Retina (tissue), 1 donor: ENCODE measurements at regions not wholly inside any gene's neighbourhood (a gene's known extent, or its start where the extent isn't known, plus 50 kb on each side); places are given as distances from the start of the nearest gene placed in this dataset.

Source experiments
- DNase-seq: peaks from one replicate; pipeline ENCODE4 v3.0.0-alpha.2; 2016

DNA sequence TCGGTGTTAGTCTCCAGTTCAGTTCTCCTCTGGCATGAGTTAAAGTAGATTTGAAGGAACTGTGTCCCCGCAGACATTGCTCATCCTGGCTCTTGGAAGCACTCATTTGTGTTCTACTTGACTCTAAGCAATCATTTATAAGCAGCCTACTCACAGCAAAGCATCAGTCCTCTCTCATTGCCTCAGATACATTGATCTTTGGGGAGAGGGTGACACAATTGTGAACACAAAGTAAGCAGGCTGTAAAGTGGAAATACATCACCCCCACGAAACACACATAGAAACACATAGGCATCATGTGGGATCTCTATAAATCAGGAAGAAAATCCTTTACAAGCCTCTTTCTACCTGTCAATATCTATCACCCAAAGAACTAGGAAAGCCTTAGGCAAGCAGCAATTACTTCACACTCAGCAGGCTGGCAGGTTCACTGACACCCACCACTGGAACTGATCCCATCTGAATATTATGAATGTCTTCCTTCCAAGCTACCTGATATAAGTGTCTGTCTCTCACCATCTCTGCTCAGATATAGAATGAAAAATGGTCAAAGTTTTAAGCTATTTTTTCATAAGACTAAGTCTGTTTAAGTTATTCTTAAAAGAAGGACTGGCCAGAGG, 675.8 kb downstream of the HACE1 start:
- peak; percentile 8 for DNase-seq

DNA sequence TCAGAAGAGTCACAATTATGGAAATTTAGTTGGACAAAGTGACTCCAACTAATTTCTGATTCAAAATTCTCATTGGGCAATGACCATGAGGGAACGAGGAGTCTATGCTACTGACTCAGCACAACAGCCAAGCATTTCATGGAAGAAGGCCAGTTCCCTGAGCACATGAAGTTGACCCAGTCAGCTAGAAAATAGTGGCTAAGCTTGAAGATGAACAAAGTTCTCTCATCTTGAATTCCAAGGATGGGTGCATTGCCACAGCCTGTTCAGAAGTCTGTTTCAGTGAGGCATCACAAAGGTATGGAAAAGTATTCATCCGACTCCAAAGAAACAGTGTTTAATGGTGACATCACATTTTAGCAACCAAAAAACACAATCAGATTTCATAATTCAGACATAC, 676.9 kb downstream of the HACE1 start:
- no peak for DNase-seq

DNA sequence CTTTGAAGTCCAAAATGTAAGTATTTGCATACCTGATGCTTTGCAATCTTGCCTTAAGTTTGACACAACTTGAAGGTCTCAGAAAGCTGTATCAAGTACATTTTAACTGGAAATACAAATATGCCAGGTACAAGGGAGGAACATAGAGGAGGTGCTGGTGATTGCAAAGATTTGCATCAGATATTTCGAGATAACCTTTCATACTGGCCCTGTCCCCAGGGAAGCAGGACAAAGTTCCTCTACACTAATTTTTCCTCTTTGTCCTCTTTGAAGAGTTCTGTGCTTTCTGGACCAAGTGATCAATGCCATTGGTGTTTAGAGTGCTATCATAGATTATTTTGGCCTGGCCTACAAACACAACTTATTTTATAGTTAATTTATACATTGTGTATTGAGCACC, 686.1 kb downstream of the HACE1 start:
- no peak for DNase-seq

DNA sequence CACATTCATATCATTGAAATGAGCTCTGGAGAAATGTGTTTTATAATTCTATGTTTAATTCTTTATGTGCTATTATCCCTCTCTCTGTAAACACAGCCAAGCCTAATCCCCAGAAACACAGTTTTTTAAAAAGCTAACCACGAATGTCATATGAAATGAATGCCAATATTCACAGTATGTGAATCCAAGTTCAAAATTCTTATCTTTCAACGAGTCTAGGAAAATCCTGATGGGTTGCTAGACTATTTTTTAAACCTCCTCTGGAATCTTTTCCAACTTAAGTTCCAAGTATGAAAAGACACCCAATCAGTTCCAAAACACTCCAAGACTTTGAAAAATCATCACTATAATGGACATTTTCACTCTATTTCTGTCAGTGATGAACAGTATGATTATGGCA, 689.3 kb downstream of the HACE1 start:
- DNase-seq = no peak

DNA sequence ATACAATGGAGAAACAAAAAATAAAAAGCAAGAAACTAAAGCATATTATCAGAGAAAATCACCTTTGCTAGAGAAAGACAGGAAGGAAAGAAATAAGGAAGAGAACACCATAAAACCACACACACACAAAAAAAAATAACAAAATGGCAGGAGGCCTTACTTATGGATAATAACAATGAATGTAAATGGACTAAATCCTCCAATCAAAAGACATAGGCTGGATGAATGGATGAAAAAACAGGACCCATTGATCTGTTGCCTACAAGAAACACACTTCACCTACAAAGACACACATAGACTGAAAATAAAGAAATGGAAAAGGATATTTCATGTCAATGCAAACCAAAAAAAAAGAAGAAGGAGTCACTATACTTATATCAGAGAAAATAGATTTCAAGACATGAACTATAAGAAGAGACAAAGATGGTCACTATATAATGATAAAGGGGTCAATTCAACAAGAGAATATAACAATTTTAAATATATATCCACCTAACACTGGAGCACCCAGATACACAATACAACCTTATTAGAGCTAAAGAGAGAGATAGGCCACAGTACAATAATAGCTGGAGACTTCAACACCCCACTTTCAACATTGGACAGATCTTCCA, 693.6 kb downstream of the HACE1 start:
- DNase-seq = no peak

DNA sequence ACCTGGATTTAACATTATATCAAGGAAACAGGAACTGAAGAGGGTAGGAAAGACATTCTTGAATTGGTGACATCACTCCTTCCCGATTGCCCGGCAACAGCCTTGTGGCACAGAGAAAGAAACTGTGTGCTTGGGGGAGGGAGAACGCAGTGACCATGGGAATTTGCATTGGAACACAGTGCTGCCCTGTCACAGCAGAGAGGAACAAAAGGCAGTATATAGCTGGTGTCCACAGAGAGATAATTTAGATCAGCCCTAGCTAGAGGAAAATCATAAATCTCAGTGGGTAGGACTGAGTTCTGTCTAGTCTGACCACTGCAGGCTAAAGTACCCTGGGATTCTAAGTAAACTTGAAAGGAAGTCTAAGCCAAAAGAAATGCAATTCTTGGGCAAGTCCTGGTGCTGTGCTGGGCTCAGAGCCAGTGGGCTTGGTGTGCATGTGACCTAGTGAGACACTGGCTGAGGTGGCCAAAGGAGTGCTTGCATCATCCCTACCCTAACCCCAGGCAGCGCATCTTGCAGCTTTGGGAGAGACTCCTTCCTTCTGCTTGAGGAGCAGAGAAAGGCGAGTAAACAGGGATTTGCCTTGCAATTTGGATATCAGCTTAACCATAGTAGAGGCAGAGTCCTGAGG, 697.6 kb downstream of the HACE1 start:
- DNase-seq = no peak

DNA sequence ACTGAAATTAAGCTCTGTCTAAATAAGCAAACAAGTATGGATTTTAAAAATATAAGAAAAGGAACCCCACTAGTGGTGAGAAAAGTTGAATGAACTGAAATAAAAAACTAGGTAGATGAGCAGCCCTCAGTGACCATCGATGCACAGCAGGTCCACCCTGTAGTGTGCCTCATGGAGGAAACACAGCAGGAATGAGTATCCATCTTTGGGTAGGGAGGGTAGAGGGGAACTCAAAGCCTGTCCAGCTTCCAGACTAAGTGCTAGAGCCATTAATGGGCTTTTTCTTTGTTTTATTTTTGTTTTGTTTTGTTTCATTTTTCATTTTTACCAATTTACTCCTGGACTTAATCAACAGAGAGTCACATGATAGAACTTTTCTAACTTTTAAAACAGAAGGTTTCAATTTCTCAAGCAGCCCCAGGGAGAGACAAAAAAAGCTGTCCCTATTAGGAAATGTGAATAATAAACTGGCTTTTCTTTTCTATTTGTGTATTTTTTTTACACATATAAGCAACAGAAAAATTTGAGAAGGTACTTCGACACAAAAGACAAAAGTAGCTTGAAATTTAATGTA, 700.6 kb downstream of the HACE1 start:
- no peak for DNase-seq

DNA sequence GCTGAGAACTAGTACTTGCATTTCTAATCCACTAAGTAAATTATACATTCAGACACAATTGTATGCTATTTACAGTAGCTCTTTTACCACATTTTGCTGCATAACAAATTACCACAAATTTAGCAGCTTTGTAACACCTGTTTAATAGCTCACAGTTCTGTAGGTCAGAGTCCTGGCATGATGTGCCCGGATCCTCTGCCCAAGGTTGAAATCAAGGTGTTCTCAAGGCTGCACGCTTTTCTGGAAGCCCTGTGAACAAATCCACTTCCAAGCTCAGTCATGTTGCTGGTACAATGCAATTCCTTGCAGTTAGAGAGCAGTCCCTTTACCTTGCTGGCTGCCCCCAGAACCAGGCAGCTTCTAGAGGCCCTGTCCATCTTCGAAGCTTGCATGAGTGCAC, 716.0 kb downstream of the HACE1 start:
- no peak for DNase-seq

DNA sequence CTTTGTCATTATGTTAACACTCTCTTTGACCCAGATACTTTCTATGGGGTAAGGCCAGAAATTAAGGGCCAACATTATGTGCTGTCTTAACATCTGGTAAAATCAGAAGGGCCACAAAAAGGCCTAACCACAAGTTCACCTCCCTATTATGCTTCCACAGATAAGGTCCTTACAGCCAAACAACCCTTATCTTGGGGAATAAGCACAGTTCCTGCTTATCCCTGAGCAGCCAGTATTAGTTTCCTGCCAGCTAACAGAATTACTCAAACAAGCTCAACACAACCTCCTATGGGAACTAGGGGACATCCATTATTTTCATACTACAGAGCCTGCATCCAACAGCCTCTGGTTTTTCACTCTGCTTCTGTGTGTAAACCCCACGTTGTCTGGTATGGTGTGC, 724.8 kb downstream of the HACE1 start:
- DNase-seq = no peak

DNA sequence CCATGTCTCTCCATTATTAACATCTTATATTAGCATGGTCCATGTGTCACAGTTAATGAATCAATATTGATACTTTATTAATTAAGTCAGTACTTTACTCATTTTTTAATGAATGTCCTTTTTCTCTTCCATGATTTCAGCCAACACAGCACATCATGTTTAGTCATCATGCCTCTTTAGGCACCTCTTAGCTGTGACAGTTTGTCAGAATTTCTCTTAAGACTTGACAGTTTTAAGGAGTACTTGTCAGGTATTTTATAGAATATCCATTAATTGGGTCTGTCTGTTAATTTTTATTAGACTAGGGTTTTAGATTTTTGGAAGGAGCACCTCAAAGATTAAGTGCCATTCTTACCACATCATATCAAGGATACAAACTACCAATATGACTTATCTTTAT, 729.4 kb downstream of the HACE1 start:
- DNase-seq = no peak

DNA sequence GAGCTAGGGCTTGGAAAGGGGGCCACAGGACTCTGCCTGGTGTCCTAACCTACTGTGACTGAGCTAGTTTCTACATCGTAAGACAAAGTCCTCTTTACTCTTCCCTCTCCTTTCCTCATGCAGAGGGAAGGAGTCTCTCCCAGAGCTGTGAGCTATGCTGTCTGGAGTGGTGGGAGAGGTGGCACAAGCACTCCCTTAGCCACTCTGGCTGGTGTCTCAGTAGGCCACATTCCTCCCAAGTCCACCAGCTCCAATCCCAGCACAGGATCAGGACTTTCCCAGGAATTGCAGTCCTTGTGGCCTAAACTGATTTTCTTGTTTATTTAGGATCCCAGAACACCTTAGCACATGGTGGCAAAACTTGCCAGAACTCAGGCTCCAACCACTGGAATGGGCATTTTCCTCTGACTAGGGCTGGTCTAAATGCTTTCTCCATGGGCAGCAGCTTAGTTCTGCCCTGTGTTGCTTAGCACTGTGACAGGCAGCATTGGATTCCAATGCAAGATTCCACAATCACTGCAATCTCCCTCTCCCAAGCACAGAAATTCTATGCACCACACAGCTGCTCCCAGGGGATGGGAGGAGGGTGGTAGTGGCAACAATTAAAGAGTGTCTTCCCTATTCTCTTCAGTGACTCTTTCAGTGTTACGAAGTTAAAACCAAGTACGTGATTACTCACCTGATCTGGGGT, 733.3 kb downstream of the HACE1 start:
- no peak for DNase-seq

DNA sequence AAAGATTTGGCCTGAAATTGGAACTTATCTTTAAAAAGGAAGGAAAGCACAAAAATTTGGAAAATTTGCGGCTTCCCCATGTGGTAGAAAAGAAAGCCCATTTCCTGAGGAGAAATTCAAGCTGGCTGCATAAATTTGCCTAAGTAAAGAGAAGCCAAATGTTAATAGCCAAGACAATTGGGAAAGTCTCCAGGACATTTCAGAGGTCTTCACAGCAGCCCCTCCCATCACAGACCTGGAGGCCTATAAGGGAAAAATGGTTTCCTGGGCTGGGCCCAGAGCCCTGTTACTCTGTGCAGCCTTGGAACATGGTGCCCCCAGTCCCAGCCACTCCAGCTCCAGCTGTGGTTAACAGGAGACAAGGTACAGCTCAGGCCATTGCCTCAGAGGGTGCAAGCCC, 736.5 kb downstream of the HACE1 start:
- DNase-seq = no peak

DNA sequence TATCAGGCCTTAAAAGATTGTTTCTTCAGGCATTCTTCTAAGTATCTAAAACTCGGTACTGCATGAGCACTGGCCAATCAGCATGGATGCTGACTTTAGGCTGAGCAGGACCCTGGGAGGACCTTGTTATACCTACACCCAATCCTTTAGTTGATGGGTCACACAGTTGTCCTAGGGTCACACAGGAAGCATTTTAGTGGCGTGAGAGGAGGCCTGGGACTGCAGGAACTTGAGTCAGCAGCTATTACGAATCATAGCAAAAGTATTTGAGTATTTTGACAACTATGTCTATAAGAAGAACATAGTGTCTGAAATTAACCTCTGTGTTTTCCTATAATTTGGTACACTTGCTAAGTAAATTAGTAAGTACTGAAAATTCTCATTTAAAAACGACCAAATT, 741.4 kb downstream of the HACE1 start:
- no peak for DNase-seq

DNA sequence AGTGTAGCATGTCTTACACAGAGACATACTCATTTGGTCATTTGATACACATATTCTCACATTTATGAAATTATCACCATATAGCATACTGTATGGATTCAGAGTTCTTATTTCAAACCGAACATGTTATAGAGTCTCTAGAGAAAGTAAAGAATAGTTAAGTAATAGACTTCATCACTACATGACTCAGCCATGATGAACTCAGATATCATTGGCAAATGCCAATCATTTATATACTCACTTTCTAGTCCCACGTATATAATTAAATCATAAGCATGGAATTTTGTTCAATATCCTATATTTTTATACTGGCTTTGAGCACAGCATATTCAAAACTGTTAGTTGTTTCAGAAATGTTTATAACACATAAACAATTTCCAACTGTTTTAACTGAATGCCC, 749.9 kb downstream of the HACE1 start:
- no peak for DNase-seq

DNA sequence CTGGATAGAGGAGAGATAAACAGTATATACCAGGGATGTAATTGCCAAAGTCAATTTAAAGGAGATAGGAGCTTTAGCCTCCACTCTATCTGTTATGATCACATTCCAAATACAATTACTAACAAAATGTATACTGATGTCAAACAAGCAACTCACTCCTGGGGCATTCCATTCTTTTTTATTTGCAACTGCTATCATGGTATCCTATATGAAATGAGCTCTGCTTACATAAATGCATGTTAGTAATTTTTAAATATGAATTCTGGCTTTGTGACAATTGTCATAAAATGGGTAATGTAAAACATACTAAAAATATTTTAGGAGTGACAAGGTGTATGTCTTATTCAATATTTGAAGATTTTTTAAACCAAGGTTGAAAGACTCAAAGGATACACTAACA, 751.1 kb downstream of the HACE1 start:
- DNase-seq = no peak

DNA sequence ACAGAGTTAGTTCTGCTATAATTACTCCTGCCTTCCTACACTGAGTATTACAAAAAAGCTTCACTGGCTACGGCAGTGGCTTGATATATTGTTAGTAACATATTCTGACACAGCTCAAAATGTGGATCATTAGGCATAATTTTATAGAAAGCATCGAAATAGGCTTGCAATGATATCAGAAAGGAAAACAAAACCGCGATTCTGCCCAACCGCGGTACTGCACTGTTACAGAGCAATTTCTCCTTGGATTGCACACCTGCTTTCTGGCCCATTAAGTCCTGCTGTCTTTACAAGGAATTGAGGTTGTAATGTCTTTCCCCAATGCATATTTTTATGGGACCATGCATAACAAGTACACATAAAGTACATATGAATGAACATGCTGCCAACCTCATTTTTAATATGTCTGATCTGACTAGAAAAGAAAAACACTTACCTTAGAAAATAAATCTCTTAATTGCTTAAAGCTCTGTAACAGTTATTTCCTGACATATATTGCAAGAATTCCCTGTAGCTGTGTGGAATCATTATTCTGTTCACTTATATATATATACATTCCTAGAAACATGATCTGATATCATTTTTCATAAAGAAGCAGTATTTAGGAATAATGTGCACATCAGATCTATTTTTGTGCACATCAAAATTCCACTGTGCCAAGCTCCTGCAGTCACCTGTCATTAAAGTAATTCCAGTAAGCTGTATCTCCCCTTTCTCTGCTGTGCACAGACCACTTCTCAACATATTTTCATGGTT, 763.9 kb downstream of the HACE1 start:
- no peak for DNase-seq

DNA sequence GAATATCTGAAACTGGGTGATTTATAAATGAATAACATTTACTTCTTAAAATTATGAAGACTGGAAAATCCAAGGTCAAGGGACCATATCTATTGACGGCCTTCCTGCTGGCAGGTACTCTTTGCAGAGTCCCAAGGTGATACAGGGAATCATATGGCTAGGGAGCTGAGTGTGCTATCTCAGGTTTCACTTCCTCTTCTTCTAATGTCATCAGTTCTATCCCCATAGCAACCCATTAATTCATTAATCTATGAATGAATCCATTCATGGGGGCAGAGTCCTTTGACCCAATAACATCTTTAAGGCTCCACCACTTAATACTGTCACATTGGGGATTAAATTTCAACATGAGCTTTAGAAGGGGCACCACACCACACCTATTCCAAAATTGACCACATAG, 772.0 kb downstream of the HACE1 start:
- no peak for DNase-seq

DNA sequence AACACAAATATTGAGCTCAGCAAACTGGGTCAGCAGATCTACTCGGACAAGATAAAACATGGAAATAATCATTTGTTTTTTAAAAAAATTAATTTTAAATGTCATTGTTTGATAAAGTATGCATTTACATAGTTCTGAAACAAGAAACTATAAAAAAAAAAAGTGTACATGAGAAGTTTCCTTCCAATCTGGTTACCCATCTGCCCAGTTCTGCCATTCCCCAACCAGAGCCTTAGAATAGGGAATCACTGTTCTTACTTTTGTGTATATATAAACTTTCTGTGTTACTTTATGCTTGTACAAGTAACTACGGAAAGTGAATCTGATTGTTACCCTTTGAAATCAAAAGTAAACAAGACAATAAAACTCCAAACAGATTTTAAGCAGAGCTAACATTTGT, 791.4 kb downstream of the HACE1 start:
- no peak for DNase-seq

DNA sequence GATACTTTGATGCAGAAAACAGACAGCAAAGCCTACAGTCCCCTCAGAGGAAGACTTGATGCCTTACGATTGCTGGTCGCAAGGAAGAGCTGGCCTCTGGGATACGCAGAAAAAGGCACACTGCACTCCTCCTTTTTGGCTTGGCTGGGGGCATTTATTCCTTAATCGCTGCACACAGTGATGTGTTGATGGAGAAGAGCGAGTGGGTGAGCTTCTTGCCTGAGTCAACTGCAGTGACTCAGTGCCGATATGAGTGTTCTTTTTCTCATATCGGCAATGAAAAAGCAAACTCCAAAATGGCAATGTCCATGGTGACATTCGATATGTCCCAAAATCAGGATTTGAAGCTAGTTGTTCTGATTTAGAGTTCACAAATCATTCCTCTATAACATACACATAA, 794.8 kb downstream of the HACE1 start:
- no peak for DNase-seq

DNA sequence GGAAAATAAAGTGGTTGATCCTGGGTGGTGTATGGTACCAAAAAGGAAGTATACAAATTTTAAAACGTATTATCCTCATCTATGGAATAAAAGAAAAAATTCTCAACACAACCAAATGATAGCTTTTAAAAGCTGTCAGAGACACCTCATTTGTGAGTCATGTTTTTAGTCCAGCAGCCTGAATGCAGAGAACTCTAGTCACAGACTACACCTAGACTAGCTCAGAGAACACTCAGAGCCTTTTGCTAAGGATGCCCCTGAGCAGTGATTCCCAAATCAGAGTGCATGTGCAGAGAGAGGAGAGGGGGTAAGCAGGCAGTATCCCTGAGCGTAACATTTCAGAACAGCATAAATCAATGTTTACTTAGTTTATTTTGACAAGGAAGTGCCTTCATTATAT, 809.3 kb downstream of the HACE1 start:
- no peak for DNase-seq

DNA sequence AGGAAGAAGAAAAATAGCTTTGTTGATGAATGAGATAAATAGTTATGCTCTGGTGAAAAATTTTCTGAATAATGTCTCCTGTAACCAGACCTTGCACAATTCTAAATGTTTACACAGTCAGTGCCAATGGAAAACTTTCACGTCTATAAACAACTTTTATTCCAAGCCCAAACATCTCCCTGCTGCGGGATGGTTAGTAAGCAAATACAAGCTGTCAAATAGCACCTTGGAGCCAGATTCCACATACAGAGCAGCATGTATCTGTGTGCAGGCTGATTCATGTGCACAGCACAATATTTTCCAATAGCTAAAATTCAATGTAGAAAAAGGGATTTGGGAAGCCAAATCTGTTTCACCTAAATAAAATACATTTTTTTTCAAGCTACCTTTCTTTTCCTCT, 813.3 kb downstream of the HACE1 start:
- no peak for DNase-seq

DNA sequence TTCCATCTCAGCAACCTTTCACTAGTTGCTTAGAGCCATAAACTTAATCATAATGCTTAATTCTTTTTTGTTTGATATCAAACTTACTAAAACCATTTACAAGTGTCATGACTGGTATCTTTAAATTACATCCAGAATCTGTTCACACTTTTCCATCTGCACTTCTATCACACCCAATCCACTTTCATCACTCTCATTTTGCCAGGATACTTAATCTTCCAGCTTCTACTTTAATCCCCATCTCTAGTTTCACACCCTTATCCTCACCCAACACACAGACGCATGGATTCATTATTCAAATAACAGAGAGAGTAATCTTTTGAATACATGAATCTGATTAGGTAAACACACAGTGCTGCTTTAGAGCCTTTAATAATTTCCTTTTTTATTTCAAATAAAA, 828.4 kb downstream of the HACE1 start:
- DNase-seq = no peak

DNA sequence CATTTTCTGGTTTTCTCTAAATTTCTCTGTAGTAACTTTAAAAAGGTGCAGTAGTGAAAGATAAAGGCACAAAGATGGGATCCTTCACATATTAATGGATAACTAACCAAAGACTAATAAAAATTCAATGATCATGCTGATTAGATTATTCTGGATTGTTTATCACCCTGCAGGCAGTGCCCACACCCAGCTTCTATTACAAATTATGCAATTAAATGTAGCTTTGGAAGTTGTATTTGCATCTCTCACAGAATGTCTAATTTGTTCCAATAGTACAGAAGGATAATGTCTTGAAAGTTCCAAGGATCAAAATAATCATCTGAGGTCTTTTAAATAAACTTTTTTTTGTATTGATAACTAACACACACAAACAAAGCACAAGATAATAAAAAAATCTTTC, 837.6 kb downstream of the HACE1 start:
- DNase-seq = no peak
